GM23338 (cell line): ENCODE measurements at regions not wholly inside any gene's neighbourhood (a gene's known extent, or its start where the extent isn't known, plus 50 kb on each side); places are given as distances from the start of the nearest gene placed in this dataset.

Experiments used
- ATAC-seq: fragments of 200-7000 bp; cut with Tn5 transposase; 3 replicates; pipeline ENCODE4 v1.9.1; 2020
- DNase-seq: peaks from one replicate; pipeline ENCODE4 v3.0.0-alpha.2; 2015; ENCODE audit warnings: low spot score
- H2AFZ ChIP-seq: fragments of 200-600 bp; sonication (generic); 2 replicates; pipeline ENCODE4 v1.8.0; 2016; ENCODE audit warnings: antibody characterized with exemption, mild to moderate bottlenecking, moderate library complexity
- H3F3A ChIP-seq: fragments of 200-600 bp; sonication (generic); replicated peaks from 2 replicates; pipeline ENCODE4 v1.8.0; 2017; ENCODE audit warnings: antibody characterized with exemption, mixed run types, low read depth
- H3K27ac ChIP-seq: fragments of 200-600 bp; sonication (generic); 2 replicates; pipeline ENCODE4 v1.6.1; 2016; ENCODE audit warnings: low read depth
- H3K27me3 ChIP-seq: fragments of 200-600 bp; sonication (generic); 2 replicates; pipeline ENCODE4 v1.8.0; 2016; ENCODE audit warnings: mild to moderate bottlenecking, mixed run types, moderate library complexity; ENCODE audit not compliant: insufficient read depth
- H3K36me3 ChIP-seq: fragments of 200-600 bp; sonication (generic); 2 replicates; pipeline ENCODE4 v1.8.0; 2016; ENCODE audit warnings: mild to moderate bottlenecking; ENCODE audit not compliant: insufficient read depth
- H3K4me1 ChIP-seq: fragments of 200-600 bp; sonication (generic); 2 replicates; pipeline ENCODE4 v1.8.0; 2016; ENCODE audit warnings: mild to moderate bottlenecking, moderate library complexity; ENCODE audit not compliant: insufficient read depth
- H3K4me2 ChIP-seq: fragments of 200-600 bp; sonication (generic); 2 replicates; pipeline ENCODE4 v1.7.1; 2017; ENCODE audit warnings: mixed run types
- H3K4me3 ChIP-seq: fragments of 200-600 bp; sonication (generic); 2 replicates; pipeline ENCODE4 v1.6.1; 2016; ENCODE audit warnings: mixed run types
- H3K79me2 ChIP-seq: fragments of 200-600 bp; sonication (generic); replicated peaks from 2 replicates; pipeline ENCODE4 v1.8.0; 2017; ENCODE audit warnings: mild to moderate bottlenecking; ENCODE audit not compliant: insufficient read depth
- H3K9me2 ChIP-seq: fragments of 200-600 bp; sonication (generic); 2 replicates; pipeline ENCODE4 v1.8.0; 2017; ENCODE audit not compliant: insufficient read depth
- H4K20me1 ChIP-seq: fragments of 200-600 bp; sonication (generic); replicated peaks from 2 replicates; pipeline ENCODE4 v1.8.0; 2017; ENCODE audit warnings: mild to moderate bottlenecking; ENCODE audit not compliant: insufficient read depth
- H3K27ac Mint-ChIP-seq: 2 replicates; pipeline ENCODE4 v1.8.0; 2020; ENCODE audit warnings: inconsistent platforms, mild to moderate bottlenecking, moderate library complexity, mixed read lengths
- H3K27me3 Mint-ChIP-seq: 3 replicates; pipeline ENCODE4 v1.8.0; 2022; ENCODE audit warnings: low read depth, mild to moderate bottlenecking, moderate library complexity, mixed read lengths, inconsistent platforms; ENCODE audit not compliant: insufficient read depth, poor library complexity
- H3K36me3 Mint-ChIP-seq: 3 replicates; pipeline ENCODE4 v1.8.0; 2021; ENCODE audit warnings: low read depth, mild to moderate bottlenecking, inconsistent platforms, moderate library complexity, mixed read lengths
- H3K4me1 Mint-ChIP-seq: 3 replicates; pipeline ENCODE4 v1.8.0; 2020; ENCODE audit warnings: mild to moderate bottlenecking, inconsistent platforms, mixed read lengths
- H3K4me3 Mint-ChIP-seq: 3 replicates; pipeline ENCODE4 v1.8.0; 2021; ENCODE audit warnings: moderate library complexity, mild to moderate bottlenecking, inconsistent platforms, mixed read lengths
- H3K9me3 Mint-ChIP-seq: 3 replicates; pipeline ENCODE4 v1.8.0; 2020; ENCODE audit warnings: moderate library complexity, mild to moderate bottlenecking, inconsistent platforms, mixed read lengths
- CTCF ChIP-seq, 2 experiments: fragments of 200-600 bp in 1 of 2; sonication (generic) in 1 of 2; conservative IDR thresholded peaks; 2 replicates each; pipeline versions ENCODE4 v1.5.1 to v1.6.1; 2016 to 2017; ENCODE audit warnings: antibody characterized with exemption in 2 of 2, low read depth in 2 of 2, mild to moderate bottlenecking in 2 of 2, moderate library complexity in 1 of 2
- ETS1 ChIP-seq: IDR thresholded peaks from 2 replicates; pipeline ENCODE4 v1.6.1; 2016; ENCODE audit warnings: antibody characterized with exemption
- JUNB ChIP-seq: IDR thresholded peaks from one replicate; pipeline ENCODE4 v1.6.1; 2016; ENCODE audit warnings: antibody characterized with exemption; ENCODE audit not compliant: unreplicated experiment
- REST ChIP-seq: IDR thresholded peaks from one replicate; pipeline ENCODE4 v1.6.1; 2018; ENCODE audit warnings: antibody characterized with exemption; ENCODE audit not compliant: unreplicated experiment
- ZNF114 ChIP-seq: fragments of 250-450 bp; sonication (Bioruptor Pico); IDR thresholded peaks from 2 replicates; pipeline ENCODE4 v1.5.0; 2020; ENCODE audit warnings: mild to moderate bottlenecking, moderate library complexity

DNA sequence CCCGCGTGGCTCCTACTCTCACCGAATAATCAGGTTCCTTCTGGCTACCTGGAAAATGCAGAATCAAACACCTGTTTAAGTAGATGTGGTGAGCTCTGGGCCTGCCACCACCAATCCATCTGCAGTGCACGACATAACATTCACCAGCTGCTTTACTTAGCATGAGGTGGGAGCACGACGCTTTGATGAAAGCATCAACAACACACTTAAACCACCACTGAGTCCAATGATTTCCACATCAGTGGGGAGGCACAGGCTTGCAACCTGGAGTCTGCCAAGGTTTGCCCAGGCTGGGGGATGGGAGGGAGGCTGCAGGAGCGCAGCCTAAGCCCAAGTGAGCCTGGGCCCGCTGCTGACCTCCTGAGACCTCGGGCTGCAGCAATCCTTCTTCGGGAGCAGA lies 415.5 kb downstream of the MEIS1 start:
- Histone ChIP-seq H3K9me2 (0 out of 2 replicates have a peak, but pooled peaks cover 6% of the 10 kb centered on the region), H3K27me3 (no peaks in the 10 kb centered on the region), H3K27ac (no peak overlapping the region), H3K79me2 (no peaks in the 10 kb centered on the region), H3K4me1 (no peaks in the 10 kb centered on the region), H3K4me2 (no peak overlapping the region), H3K36me3 (no peaks in the 10 kb centered on the region), H3K4me3 (no peak overlapping the region), H4K20me1 (no peaks in the 10 kb centered on the region), H2AFZ (peak overlapping the region; percentile 21; the same call in 1 of the 2 replicates), H3F3A (no peaks in the 10 kb centered on the region)
- Mint-ChIP-seq H3K4me1 (peaks cover 8% of the 10 kb centered on the region), H3K27ac (no peak overlapping the region), H3K9me3 (no peaks in the 10 kb centered on the region), H3K36me3 (no peaks in the 10 kb centered on the region), H3K27me3 (no peaks in the 10 kb centered on the region), H3K4me3 (no peak overlapping the region)
- no peak for TF ChIP-seq REST
- DNase-seq (peak; percentile 9), ATAC-seq (peak; percentile 67)

GRCh38 chr2:66851449-66851872 lies 416.5 kb downstream of the MEIS1 start:
- H4K20me1 ChIP-seq: no peaks in the 10 kb centered on the region
- H3K27ac ChIP-seq: no peak overlapping the region
- no peaks in the 10 kb centered on the region for H3K36me3 ChIP-seq
- H3K4me3 Mint-ChIP-seq: no peak overlapping the region
- H3K79me2 ChIP-seq: no peaks in the 10 kb centered on the region
- no peaks in the 10 kb centered on the region for H3K27me3 ChIP-seq
- H3K9me3 Mint-ChIP-seq: no peaks in the 10 kb centered on the region
- no peak overlapping the region for H3K27ac Mint-ChIP-seq
- H3K36me3 Mint-ChIP-seq: no peaks in the 10 kb centered on the region
- ATAC-seq: no peak
- H3K9me2 ChIP-seq: 0 out of 2 replicates have a peak, but pooled peaks cover 4% of the 10 kb centered on the region
- no peaks in the 10 kb centered on the region for H3K4me1 ChIP-seq
- no peak overlapping the region for H3K4me2 ChIP-seq
- H3K4me1 Mint-ChIP-seq: peaks cover 5% of the 10 kb centered on the region; the same call in 2 of the 3 replicates
- no peak overlapping the region for H2AFZ ChIP-seq
- DNase-seq: no peak
- no peak for TF ChIP-seq ETS1
- no peak for TF ChIP-seq REST
- TF ChIP-seq CTCF (conservative IDR thresholded peaks at IDR 0.05; ENCODE audit: low read depth in 2 of 2): no peak
- TF ChIP-seq JUNB: no peak
- no peak for TF ChIP-seq ZNF114 (CRISPR knock-in tag)
- no peaks in the 10 kb centered on the region for H3K27me3 Mint-ChIP-seq
- H3F3A ChIP-seq: no peaks in the 10 kb centered on the region
- H3K4me3 ChIP-seq: no peak overlapping the region
